Neural cell (in vitro differentiated cells): ENCODE measurements at regions not wholly inside any gene's neighbourhood (a gene's known extent, or its start where the extent isn't known, plus 50 kb on each side); places are given as distances from the start of the nearest gene placed in this dataset.

Experiments
- H2AFZ ChIP-seq: fragments of 200-600, 300-800 bp; sonication (generic), shearing (Covaris generic); 2 replicates; pipeline ENCODE4 v1.6.0; 2014; ENCODE audit warnings: low read depth, mild to moderate bottlenecking, antibody characterized with exemption, low read length, moderate library complexity
- H3F3A ChIP-seq: fragments of 200-600 bp; shearing (Covaris generic); 2 replicates; pipeline ENCODE4 v1.6.1; 2016; ENCODE audit warnings: mild to moderate bottlenecking, moderate library complexity, mixed read lengths, antibody characterized with exemption, low read length; ENCODE audit not compliant: insufficient read depth, poor library complexity, severe bottlenecking
- H3K27ac ChIP-seq: fragments of 200-600, 300-800 bp; sonication (generic), shearing (Covaris generic); 2 replicates; pipeline ENCODE4 v1.5.1; 2014; ENCODE audit warnings: mild to moderate bottlenecking, low read length, moderate library complexity
- H3K27me3 ChIP-seq: fragments of 300-800, 200-600 bp; sonication (generic), shearing (Covaris generic); 2 replicates; pipeline ENCODE4 v1.6.0; 2014; ENCODE audit warnings: mild to moderate bottlenecking, low read depth, low read length, moderate library complexity; ENCODE audit not compliant: insufficient read depth
- H3K36me3 ChIP-seq: fragments of 300-800, 200-600 bp; sonication (generic), shearing (Covaris generic); 2 replicates; pipeline ENCODE4 v1.5.1; 2014; ENCODE audit warnings: mild to moderate bottlenecking, antibody characterized with exemption, low read length, moderate library complexity; ENCODE audit not compliant: insufficient read depth
- H3K4me2 ChIP-seq: fragments of 300-800, 200-600 bp; sonication (generic), shearing (Covaris generic); 2 replicates; pipeline ENCODE4 v1.6.0; 2014; ENCODE audit warnings: mild to moderate bottlenecking, low read length
- H3K4me3 ChIP-seq: fragments of 300-800, 200-600 bp; sonication (generic), shearing (Covaris generic); 2 replicates; pipeline ENCODE4 v1.5.1; 2014; ENCODE audit warnings: mild to moderate bottlenecking, low read length, moderate library complexity
- H3K79me2 ChIP-seq: fragments of 200-600 bp; shearing (Covaris generic); replicated peaks from 2 replicates; pipeline ENCODE4 v1.6.0; 2014; ENCODE audit warnings: mild to moderate bottlenecking, low read length, moderate library complexity; ENCODE audit not compliant: insufficient read depth
- H3K9ac ChIP-seq: fragments of 300-800, 200-600 bp; sonication (generic), shearing (Covaris generic); 2 replicates; pipeline ENCODE4 v1.6.1; 2016; ENCODE audit warnings: mild to moderate bottlenecking, low read length, mixed read lengths
- H3K9me2 ChIP-seq: fragments of 200-600 bp; shearing (Covaris generic); 2 replicates; pipeline ENCODE4 v1.6.1; 2016; ENCODE audit warnings: mild to moderate bottlenecking, low read length, mixed read lengths; ENCODE audit not compliant: insufficient read depth
- H3K9me3 ChIP-seq: fragments of 200-600, 300-800 bp; sonication (generic), shearing (Covaris generic); 2 replicates; pipeline ENCODE4 v1.6.1; 2016; ENCODE audit warnings: mild to moderate bottlenecking, mixed run types, low read length, moderate library complexity, mixed read lengths
- H4K20me1 ChIP-seq: fragments of 200-600 bp; shearing (Covaris generic); 2 replicates; pipeline ENCODE4 v1.6.1; 2016; ENCODE audit warnings: mild to moderate bottlenecking, mixed run types; ENCODE audit not compliant: insufficient read depth
- CTCF ChIP-seq: fragments of 450-650 bp; IDR thresholded peaks from 2 replicates; pipeline ENCODE4 v1.5.1; 2014; ENCODE audit warnings: antibody characterized with exemption, mild to moderate bottlenecking, moderate library complexity; ENCODE audit not compliant: poor library complexity, severe bottlenecking
- EP300 ChIP-seq: fragments of 450-650 bp; conservative IDR thresholded peaks from 2 replicates; pipeline ENCODE4 v1.6.1; 2014; ENCODE audit warnings: antibody characterized with exemption, mild to moderate bottlenecking, moderate library complexity; ENCODE audit not compliant: poor library complexity, severe bottlenecking
- EZH2 ChIP-seq: fragments of 200-600, 300-800 bp; shearing (Covaris generic), sonication (generic); IDR thresholded peaks from 2 replicates; pipeline ENCODE4 v1.6.1; 2014; ENCODE audit warnings: antibody characterized with exemption, low read length, borderline replicate concordance, mild to moderate bottlenecking; ENCODE audit not compliant: insufficient read depth, poor library complexity, severe bottlenecking
- MXI1 ChIP-seq: fragments of 450-650 bp; conservative IDR thresholded peaks from 2 replicates; pipeline ENCODE4 v1.6.1; 2014; ENCODE audit warnings: antibody characterized with exemption, mild to moderate bottlenecking; ENCODE audit not compliant: poor library complexity, severe bottlenecking
- POLR2AphosphoS5 ChIP-seq: IDR thresholded peaks from 2 replicates; pipeline ENCODE4 v1.6.1; 2012
- RAD21 ChIP-seq: fragments of 450-650 bp; conservative IDR thresholded peaks from 2 replicates; pipeline ENCODE4 v1.6.1; 2014; ENCODE audit warnings: antibody characterized with exemption, mild to moderate bottlenecking, moderate library complexity
- REST ChIP-seq: IDR thresholded peaks from 2 replicates; pipeline ENCODE4 v1.6.1; 2012; ENCODE audit warnings: borderline replicate concordance
- SMC3 ChIP-seq: fragments of 450-650 bp; conservative IDR thresholded peaks from 2 replicates; pipeline ENCODE4 v1.6.1; 2014; ENCODE audit warnings: antibody characterized with exemption, mild to moderate bottlenecking, moderate library complexity; ENCODE audit not compliant: poor library complexity
- TAF1 ChIP-seq: IDR thresholded peaks from 2 replicates; pipeline ENCODE4 v1.6.1; 2012; ENCODE audit warnings: low read depth

GRCh38 chr21:38942748-38943211, 137.1 kb downstream of the ETS2 start:
- H3F3A ChIP-seq = peaks cover 2% of the 10 kb centered on the region
- H3K36me3 ChIP-seq = no peaks in the 10 kb centered on the region
- no peak overlapping the region for H3K4me2 ChIP-seq
- no peaks in the 10 kb centered on the region for H3K9me2 ChIP-seq
- no peaks in the 10 kb centered on the region for H4K20me1 ChIP-seq
- H3K9me3 ChIP-seq = no peaks in the 10 kb centered on the region
- H2AFZ ChIP-seq = no peak overlapping the region
- no peaks in the 10 kb centered on the region for H3K27me3 ChIP-seq
- H3K4me3 ChIP-seq = peak overlapping the region; percentile 36
- peak overlapping the region; percentile 51 for H3K9ac ChIP-seq
- TF ChIP-seq RAD21 = peak; percentile 68
- TF ChIP-seq EZH2 = no peak
- TF ChIP-seq MXI1 = no peak
- peak; percentile 67 for TF ChIP-seq REST
- TF ChIP-seq TAF1 = no peak
- peak; percentile 52 for TF ChIP-seq CTCF
- TF ChIP-seq POLR2AphosphoS5 = peak; percentile 59
- peak; percentile 78 for TF ChIP-seq EP300
- peak; percentile 43 for TF ChIP-seq SMC3
- H3K79me2 ChIP-seq = no peaks in the 10 kb centered on the region
- peak overlapping the region; percentile 80 for H3K27ac ChIP-seq

GRCh38 chr21:38938769-38939168, 133.0 kb downstream of the ETS2 start:
- Histone ChIP-seq H3F3A (peaks cover 5% of the 10 kb centered on the region), H3K9ac (peak overlapping the region; percentile 40), H2AFZ (peak overlapping the region; percentile 3), H3K36me3 (no peaks in the 10 kb centered on the region), H3K9me2 (no peaks in the 10 kb centered on the region), H3K79me2 (no peaks in the 10 kb centered on the region), H4K20me1 (no peaks in the 10 kb centered on the region), H3K27ac (peak overlapping the region; percentile 66), H3K4me2 (peak overlapping the region; percentile 31), H3K27me3 (no peaks in the 10 kb centered on the region), H3K4me3 (peak overlapping the region; percentile 43), H3K9me3 (no peaks in the 10 kb centered on the region)
- TF ChIP-seq CTCF (no peak), MXI1 (no peak), TAF1 (no peak), EZH2 (no peak), RAD21 (no peak), REST (no peak), EP300 (no peak), POLR2AphosphoS5 (no peak), SMC3 (no peak)
